Kidney (tissue), 13 donors: ENCODE measurements at regions not wholly inside any gene's neighbourhood (a gene's known extent, or its start where the extent isn't known, plus 50 kb on each side); places are given as distances from the start of the nearest gene placed in this dataset.

Experiments
- DNase-seq, 5 donors: peaks; one replicate each; pipeline ENCODE4 v3.0.0-alpha.2; 2013 to 2020
- FAIRE-seq: peaks from 2 replicates; lab custom pipeline; 2012; peaks lifted over from hg19 to GRCh38; lab: Jason Lieb, UNC
- H3K27ac ChIP-seq, 2 donors: one replicate each; pipeline ENCODE4 v1.7.0; 2013; ENCODE audit warnings: low read depth in 2 of 2, low read length in 2 of 2, inconsistent platforms in 1 of 2
- H3K27me3 ChIP-seq: one replicate; pipeline ENCODE4 v1.7.1; 2013; ENCODE audit warnings: low read length, inconsistent platforms; ENCODE audit not compliant: control insufficient read depth, insufficient read depth
- H3K36me3 ChIP-seq, 3 donors: one replicate each; pipeline versions ENCODE4 v1.7.0 to v1.7.1; 2013; ENCODE audit warnings: low read length in 3 of 3, control low read depth in 1 of 3, inconsistent platforms in 1 of 3; ENCODE audit not compliant: insufficient read depth in 3 of 3, control insufficient read depth in 2 of 3
- H3K4me1 ChIP-seq, 3 donors: one replicate each; pipeline versions ENCODE4 v1.7.0 to v1.7.1; 2013; ENCODE audit warnings: low read length in 3 of 3, inconsistent platforms in 1 of 3, low read depth in 1 of 3; ENCODE audit not compliant: control insufficient read depth in 2 of 3, insufficient read depth in 2 of 3
- H3K4me3 ChIP-seq, 3 donors: one replicate each; pipeline versions ENCODE4 v1.7.0 to v1.8.1; 2013; ENCODE audit warnings: low read length in 3 of 3, control low read depth in 1 of 3, inconsistent platforms in 1 of 3
- H3K9ac ChIP-seq, 3 donors: one replicate each; pipeline versions ENCODE4 v1.7.0 to v1.7.1; 2013; ENCODE audit warnings: low read length in 3 of 3, control low read depth in 1 of 3, inconsistent platforms in 1 of 3
- H3K9me3 ChIP-seq, 3 donors: one replicate each; pipeline versions ENCODE4 v1.7.0 to v1.7.1; 2013; ENCODE audit warnings: low read length in 3 of 3, control low read depth in 1 of 3, inconsistent platforms in 1 of 3; ENCODE audit not compliant: control insufficient read depth in 2 of 3, insufficient read depth in 1 of 3
- CTCF ChIP-seq: IDR thresholded peaks from 3 replicates; pipeline ENCODE4 v1.5.1; 2012; ENCODE audit warnings: mild to moderate bottlenecking, moderate library complexity, borderline replicate concordance; ENCODE audit not compliant: insufficient read depth; ENCODE audit errors: extremely low read depth
- intact Hi-C: fragments of 100-400 bp; cut with DNase I; formaldehyde crosslinking; loops from one replicate; pipeline ENCODE4 v1.11.1; 2022
- donor health status: control.
- donor health status: control.
- donor health status: control.
- donor health status: control.
- donor health status: control.
- donor health status: DM: yes; HTN: yes; CAD: no.
- donor health status: Normal renal cell carcinoma (clear cell type).

DNA sequence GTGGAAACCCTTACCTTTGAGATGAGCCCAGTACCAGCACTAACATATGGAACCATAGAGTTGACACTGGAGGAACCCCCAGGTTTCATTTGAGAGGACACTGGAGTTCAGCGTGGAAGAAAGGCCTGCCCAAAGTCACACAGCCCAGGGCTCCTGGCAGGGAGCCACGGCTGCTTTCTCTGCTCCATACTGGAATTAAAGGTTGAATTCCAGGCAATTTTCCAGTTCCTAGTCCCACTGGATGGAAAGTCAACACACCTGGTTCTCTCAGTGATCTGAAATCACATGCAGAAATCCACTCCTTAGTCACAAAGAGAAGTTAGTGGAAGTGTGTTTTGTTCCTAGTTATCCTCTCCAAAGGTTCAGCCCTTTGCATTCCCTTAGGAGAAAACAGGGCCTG is 336.1 kb upstream of the SKOR2 start:
- no peak overlapping the region for H3K9ac ChIP-seq
- no peak for TF ChIP-seq CTCF
- no peaks in the 10 kb centered on the region for H3K4me1 ChIP-seq
- no peaks in the 10 kb centered on the region for H3K27me3 ChIP-seq
- no peaks in the 10 kb centered on the region for H3K9me3 ChIP-seq
- intact Hi-C loops, result no loop called here
- H3K36me3 ChIP-seq, result no peaks in the 10 kb centered on the region
- H3K4me3 ChIP-seq, result no peak overlapping the region
- no peak for DNase-seq
- H3K27ac ChIP-seq, result no peak overlapping the region
- FAIRE-seq, result no peak

- no peaks in the 10 kb centered on the region for H3K27me3 ChIP-seq
- H3K4me3 ChIP-seq, result no peak overlapping the region
- intact Hi-C loops, result no loop called here
- TF ChIP-seq CTCF, result no peak
- FAIRE-seq (no peak), DNase-seq (no peak)
- no peaks in the 10 kb centered on the region for H3K9me3 ChIP-seq
- no peak overlapping the region for H3K9ac ChIP-seq
- no peak overlapping the region for H3K27ac ChIP-seq
- no peaks in the 10 kb centered on the region for H3K4me1 ChIP-seq
- no peaks in the 10 kb centered on the region for H3K36me3 ChIP-seq
Measured at GRCh38 chr18:47586418-47587070, 335.1 kb upstream of the SKOR2 start.

DNA sequence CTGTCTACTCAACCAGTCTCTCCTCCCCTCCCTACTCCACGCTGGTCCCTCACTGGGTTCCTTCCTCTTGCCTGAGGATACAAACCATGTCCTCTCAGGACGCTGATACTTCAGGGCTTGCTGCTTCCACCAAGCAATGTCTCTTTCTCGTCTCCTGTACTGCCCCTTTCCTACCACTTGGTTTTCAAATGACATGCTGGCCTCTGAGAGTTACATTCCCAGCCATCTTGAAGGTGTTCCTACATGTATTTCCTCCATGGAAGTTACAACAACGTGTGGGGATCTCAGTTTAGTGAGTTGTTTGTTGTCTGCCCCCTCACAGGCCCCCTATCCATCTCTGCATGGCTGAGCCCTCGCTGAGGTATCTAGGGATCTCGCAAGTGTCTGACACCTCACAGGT is 334.5 kb upstream of the SKOR2 start:
- Histone ChIP-seq H3K36me3 (no peaks in the 10 kb centered on the region), H3K9ac (no peak overlapping the region), H3K4me1 (no peaks in the 10 kb centered on the region), H3K4me3 (no peak overlapping the region), H3K27ac (no peak overlapping the region), H3K27me3 (no peaks in the 10 kb centered on the region), H3K9me3 (no peaks in the 10 kb centered on the region)
- no peak for FAIRE-seq
- intact Hi-C loops, result no loop called here
- DNase-seq, result no peak
- no peak for TF ChIP-seq CTCF

DNA sequence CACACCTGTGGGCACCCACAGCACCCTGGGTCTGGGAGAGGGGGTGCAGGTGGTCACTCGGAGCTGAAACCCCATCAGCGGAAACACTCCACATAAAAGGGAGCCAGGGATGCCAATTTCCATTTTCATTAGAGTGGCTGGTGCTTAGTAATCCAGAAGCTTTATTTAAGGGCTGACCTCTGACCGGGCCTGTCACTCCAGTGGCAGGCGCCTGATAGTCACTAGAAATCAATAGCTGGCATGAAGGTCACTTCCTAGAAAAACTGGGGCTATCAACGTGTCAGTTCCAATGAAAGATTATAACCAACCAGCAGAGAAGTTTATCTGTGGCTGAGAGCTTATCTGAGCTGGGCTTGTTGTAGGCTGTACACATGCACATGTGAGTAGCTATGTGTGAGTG is 333.7 kb upstream of the SKOR2 start:
- FAIRE-seq (no peak), DNase-seq (no peak)
- Histone ChIP-seq H3K27ac (no peak overlapping the region), H3K9ac (no peak overlapping the region), H3K4me1 (no peaks in the 10 kb centered on the region), H3K27me3 (no peaks in the 10 kb centered on the region), H3K9me3 (no peaks in the 10 kb centered on the region), H3K4me3 (no peak overlapping the region), H3K36me3 (no peaks in the 10 kb centered on the region)
- intact Hi-C loops, result no loop called here
- no peak for TF ChIP-seq CTCF
